ENCODE measurements at regions not wholly inside any gene's neighbourhood (a gene's known extent, or its start where the extent isn't known, plus 50 kb on each side); places are given as distances from the start of the nearest gene placed in this dataset.

DNA sequence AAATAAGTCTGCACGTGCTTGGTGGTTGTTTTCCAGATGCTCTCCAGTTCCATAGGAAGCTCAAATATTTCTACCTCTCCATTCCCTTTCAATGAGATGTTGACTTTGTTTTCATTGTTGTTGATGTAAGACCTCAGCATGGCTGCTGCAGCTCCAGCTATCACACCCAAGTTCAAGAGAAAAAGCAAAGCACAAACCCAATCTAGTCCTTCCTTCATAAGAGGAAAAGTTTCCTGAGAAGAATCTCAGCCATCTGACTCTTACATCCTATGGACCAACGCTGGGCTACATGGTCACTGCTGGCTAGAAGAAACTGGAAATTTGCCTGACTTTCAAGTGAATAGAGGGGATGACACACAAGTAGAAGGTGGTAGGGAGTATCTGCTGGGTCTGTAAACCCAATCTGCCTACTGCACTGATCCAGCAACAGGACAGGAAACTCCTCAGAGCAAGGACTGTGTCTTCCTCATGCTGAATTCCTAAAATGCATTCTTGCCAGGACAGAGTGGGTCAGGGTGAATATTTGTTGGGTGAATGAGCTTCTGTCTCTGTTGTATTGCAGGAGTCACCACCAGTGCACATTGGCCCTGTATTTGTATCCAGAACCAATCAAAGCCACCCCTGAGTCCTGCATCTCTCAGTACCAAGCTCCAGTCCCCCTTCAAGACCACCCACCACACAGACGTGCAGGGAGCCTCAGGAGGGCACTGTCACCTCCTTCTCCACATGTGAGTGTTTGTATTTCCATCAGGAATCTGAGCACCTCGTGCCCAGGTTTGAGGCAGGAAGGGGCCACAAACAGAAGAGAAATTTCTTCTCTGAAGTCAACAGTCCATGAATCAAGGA, 118.0 kb upstream of the IGLL5 start:
- TF ChIP-seq, protein P1, sequence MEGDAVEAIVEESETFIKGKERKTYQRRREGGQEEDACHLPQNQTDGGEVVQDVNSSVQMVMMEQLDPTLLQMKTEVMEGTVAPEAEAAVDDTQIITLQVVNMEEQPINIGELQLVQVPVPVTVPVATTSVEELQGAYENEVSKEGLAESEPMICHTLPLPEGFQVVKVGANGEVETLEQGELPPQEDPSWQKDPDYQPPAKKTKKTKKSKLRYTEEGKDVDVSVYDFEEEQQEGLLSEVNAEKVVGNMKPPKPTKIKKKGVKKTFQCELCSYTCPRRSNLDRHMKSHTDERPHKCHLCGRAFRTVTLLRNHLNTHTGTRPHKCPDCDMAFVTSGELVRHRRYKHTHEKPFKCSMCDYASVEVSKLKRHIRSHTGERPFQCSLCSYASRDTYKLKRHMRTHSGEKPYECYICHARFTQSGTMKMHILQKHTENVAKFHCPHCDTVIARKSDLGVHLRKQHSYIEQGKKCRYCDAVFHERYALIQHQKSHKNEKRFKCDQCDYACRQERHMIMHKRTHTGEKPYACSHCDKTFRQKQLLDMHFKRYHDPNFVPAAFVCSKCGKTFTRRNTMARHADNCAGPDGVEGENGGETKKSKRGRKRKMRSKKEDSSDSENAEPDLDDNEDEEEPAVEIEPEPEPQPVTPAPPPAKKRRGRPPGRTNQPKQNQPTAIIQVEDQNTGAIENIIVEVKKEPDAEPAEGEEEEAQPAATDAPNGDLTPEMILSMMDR (IDR thresholded peaks at IDR 0.05): no peak
- TF ChIP-seq POLR2A (IDR thresholded peaks at IDR 0.05) (no peak), EP300 (IDR thresholded peaks at IDR 0.05) (no peak)

All from gastroesophageal sphincter (tissue), 3 donors.